GM19025 (cell line): ENCODE measurements at regions not wholly inside any gene's neighbourhood (a gene's known extent, or its start where the extent isn't known, plus 50 kb on each side); places are given as distances from the start of the nearest gene placed in this dataset.

ENCODE experiments used
- ATAC-seq: cut with Tn5 transposase; IDR thresholded peaks from one replicate; pipeline ENCODE4 v1.9.1; 2021; ENCODE audit warnings: mild to moderate bottlenecking, low read depth, moderate library complexity; ENCODE audit not compliant: unreplicated experiment

DNA sequence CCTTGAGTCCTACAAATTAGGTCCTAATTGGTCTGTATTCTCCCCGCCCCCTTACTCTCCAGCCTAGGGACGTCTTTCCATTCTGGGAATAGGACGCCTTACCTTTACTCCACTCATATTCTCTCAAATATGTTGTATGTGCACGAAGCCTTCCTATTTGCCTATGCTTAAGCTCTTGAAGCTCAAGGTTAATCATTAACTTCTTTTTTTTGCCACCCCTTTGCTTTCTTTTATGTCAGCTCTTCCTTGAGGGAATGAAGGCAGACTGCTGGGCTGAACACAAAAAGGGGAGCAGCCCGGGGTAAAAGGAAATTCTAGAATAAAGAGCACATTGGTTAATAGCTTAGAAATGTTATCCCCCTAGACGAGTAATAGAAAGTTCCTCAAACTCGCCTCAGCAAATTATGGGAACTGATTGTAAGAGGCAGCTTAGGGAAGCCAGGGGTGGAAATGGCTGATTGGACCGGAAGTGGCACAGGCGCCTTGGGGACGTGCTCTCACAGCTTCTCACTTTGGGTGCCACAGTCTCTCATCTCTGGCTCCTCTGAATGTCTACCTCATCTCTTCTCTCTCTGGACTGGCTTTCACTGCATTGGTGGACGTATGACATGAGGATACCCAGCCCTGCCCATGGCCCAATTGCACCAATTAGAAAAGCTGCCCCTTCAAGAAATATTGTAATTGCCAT, 122.3 kb upstream of the IL12B start:
- no peak for ATAC-seq

DNA sequence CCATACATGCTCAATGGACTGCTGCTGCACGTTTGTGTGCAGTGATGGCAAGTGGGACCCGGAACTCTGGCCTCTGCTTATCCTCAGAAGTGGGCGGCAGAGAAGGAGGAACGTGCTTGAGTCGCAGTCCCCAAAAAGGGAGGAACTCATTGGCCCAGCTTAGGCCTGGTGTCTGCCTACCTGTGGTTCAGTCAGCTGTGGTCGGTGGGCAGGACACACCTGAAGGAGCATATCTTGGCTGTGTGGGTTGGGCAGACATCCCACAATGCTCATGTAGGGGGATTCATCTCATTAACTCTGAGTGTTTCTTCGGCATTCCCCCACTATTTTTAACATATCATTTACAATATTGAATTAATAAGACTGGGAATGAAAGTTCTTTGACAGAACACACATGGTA, 122.9 kb upstream of the IL12B start:
- ATAC-seq: no peak

DNA sequence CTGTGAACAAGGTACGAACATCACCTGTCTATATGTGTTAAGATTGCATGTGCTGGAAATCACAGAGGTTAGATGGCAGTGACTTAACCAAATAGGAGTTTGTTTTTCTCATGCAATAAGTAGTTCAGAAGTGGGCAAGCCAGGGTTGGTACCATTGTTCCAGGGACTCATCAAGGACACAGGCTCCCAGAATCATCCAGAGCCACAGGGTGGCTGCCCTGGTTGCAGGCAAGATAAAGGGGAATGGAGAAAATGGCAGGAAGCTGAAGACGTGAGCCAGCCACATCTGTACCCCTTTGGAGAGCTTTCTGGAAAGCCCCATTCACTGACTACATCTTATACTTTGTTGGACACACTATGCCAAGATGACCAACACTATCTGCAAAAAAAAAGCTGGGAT, 126.0 kb upstream of the IL12B start:
- peak; percentile 8 for ATAC-seq

DNA sequence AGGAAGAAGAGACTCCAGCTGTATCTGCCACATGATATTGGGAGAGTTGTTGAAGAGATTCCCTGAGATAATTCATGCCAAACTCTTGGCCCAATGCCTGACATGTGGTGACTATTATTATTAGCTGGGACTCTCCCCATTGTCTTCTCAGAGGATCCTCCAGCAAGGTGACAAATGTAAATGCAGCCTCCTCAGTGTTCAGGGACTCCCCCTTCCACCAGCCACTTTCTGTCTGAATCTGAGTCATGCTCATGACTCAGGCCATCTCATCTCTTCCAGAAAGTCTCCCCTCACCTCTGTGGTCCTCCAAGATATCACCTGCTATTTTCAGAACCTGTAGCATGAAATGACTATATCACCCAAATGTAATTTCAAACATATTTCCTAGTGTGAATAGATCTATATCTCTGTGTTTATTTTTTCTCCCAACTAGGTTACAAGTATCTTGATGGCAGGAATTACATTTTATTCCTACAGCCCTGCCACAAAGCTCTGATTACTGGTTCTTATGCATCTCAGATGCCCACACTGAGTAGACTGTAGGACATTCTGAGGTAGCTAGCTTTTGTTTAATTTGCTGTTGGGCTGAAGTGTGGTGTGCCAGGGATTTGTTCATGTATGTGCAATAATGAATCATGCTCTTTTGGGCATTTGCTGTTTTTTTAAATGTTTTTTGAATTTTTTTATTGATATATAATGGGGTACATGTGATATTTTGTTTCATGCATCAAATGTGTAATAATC, 126.6 kb upstream of the IL12B start:
- ATAC-seq: peak; percentile 85

DNA sequence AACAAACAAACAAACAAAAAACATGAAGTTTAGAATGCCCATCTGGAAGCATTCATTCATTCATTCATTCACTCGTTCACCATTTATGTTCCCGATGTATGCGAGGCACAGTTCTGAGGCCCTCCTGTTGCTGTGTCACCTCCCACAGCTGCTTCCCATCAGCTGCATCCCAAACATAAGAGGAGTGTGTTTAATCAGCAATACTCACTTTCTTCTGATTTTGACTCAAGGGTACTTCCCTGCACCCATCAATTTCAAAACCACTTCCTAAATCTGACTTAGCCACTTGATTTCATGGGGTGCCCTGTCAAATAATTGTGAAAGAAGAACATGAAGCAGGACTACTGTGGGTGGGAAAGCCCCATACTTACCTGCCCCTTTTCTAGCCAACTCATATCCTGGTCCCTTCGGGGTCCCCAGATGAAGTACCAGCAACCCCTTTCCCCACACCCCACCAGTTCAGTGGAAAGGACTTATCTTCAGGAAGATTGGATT, 128.0 kb upstream of the IL12B start:
- peak; percentile 40 for ATAC-seq

DNA sequence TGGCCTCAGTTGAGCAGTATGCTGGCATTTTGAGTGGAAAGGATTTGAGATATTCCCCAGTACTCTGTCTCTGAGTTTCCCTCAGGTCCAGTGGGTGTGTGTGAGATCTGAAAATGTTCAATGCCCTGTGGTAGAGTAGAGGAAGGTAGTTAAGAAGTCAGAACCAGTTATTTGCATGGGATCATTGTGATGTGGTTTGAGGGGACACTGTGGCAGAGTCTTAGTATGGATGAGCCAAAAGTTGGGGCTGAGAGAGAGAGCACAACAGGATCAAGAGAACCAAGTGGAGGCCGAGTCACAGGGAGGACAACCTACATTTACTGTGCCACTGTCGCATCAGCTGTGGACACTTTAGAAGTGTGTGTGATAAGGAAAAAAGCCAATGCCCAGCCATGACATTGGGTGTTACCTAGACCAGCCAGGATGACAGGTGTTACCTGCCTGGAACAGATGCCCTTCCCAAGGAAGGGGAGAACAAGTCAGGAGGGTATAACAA, 128.9 kb upstream of the IL12B start:
- ATAC-seq: no peak

DNA sequence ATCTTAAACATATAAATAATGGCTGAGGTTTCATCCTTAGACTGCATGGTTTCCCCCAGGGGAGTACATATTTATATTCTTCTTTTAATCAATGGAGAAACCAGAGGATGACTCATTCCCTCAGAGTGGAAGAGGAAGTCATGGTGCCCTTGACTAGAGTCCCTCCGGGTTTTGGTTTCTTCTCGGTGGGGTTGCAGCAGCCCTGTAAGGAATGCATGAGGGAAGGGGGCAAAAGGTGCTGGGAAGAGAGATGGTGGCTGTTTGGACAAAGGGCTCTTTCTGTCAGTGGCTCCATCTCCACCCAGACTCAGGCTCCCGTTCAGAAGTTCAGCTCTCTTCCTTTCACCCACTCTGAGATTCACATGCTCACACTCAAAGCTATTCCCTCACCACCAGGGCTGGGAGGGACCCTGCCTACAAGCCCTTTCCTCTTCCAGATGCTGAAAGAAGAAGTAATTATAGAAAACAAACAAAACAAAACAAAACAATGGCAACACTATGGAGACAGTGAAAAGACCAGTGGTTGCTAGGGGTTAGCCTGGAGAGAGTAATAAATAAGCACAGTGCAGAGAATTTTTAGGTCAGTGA, 129.8 kb upstream of the IL12B start:
- ATAC-seq: no peak

DNA sequence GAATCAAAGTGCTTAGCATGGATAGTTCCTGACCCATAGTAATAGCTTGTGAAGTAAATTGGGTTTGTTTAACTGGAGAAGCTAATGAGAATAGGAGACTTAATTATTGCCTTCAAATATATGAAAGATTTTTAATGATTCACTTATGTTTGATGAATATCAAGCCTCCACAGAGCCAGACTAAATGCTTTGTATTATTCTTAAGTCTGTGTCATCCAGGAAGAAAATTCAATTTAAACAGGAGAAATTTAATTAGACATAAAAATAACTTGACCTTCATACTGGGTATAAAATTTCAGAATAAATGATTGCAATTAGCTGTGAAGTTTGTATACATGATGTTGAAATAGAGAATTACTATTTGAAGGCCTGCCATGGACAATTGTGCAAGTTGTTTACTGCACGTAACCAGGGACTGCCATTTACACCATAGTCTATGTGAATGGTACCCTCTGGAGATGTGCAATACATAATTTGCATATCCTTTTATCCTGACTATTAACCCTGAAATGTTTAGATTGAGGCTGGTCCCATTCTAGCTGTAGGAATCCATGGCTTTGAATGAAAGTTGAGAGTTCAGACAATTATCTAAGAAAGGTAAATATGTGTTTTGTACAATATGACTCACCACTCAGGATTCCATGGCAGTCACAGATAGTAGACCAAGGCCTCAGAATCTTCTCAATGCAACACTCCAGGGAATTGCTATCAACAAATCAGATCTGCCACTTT, 133.5 kb upstream of the IL12B start:
- no peak for ATAC-seq

DNA sequence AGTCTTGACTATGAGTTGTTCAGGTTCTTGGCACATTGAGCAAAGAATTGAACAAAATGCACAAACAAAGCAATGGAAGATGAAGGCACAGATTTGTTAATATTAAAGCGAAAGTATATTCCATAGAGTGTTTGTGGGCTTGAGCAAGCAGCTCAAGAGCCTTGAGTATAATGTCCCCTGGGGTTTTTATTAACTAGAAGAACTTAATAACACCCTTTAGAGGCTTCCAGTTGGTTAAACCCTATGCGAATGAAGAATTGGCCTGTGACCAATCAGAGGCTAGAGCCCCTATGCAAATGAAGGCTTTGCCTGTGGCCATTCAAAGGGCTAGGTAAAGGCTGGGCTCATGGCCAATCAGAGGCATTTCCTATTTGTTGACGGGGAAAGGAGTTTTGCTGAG, 135.3 kb upstream of the IL12B start:
- no peak for ATAC-seq

DNA sequence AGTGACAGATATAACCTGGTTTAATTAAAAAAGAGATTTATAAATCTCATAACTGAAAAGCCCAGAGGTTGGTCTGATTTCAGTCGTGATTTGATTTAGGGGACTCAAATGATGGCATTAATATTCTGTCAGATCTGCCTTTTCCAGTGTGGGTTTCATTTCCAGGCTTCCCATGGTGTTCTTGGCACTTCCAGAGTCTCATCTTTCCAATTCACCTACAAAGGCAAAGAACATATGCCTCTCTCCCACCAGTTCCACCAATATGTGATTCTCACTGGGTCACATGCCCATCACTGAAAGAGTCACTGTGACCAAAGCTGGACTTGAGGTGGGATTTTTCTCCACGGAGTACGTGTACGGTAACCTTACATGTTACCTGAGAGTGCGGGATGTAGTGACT, 137.4 kb upstream of the IL12B start:
- no peak for ATAC-seq

DNA sequence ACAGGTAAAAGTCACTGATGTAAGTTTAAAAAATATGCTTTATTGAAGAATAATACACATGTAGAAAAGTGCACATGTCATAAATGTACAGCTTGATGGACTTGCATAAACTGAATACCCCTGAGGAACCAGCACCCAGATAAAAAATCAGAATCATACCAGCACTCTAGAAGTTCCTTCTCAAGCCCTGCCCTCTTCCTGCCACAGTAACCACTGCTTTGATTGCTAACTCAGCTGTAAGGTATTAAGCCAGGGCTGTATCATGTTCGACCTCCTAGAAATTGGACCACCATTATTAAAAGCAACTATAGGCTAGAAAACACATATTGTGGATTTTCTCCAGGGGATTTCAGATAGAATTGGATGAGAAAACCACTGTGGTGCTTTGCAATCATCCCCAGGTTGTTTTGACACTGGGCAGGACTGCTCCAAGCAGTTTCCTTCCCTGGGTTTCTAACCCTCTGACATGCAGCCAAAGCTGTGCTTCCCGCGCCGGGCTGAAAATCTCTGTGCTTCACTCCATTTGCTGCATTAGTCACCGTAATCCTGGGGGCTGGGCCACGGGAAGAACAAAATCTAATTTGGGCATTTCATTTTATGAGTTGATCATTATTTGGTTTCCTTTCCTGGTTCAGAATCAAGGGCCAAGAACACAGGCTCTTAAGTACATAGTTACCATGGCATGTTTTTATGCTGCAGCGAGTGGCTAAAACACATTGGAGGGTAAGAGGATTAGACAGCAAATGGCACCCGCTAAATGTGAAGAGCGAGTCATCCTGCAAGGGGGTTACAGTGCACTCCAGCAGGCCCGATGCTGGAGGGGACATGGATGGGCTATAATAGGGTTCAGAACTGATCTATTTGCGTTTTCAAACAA, 139.4 kb upstream of the IL12B start:
- no peak for ATAC-seq

DNA sequence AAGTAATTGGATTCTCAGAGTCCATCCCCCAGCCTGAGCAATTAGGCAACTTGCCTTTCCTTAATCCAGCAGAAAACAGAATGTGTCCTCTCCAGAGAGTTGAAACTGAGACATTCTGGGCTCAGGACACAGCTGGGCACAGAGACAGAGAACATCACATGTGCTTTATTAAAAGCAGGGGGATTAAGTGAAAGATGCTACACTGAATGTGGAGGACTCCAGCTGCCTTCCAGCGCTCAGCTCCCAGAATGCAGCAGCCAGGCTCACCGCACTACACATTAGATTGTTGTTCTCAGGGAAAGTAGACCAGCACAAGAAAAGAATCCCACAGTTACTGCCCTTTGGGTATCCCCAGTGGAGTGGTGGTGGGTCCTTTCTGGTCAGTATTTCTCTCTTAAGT, 141.6 kb upstream of the IL12B start:
- no peak for ATAC-seq

DNA sequence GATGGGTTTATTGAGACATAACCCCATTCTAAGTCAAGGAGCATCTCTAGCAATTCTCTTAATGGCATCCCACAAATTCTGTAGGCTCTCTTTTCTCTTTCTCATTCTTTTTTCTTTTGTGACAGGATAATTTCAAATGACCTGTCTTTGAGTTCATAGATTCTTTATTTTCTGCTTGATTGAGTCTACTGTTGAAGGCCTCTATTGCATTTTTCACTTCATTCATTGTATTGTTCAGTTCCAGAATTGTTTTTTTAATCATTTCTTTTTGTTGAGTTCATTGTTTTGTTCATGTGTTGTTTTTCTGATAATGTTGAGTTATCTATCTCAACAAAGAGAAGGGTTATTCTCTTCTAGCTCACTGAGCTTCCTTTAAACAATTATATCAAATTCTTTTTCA, 144.7 kb upstream of the IL12B start:
- ATAC-seq: no peak

DNA sequence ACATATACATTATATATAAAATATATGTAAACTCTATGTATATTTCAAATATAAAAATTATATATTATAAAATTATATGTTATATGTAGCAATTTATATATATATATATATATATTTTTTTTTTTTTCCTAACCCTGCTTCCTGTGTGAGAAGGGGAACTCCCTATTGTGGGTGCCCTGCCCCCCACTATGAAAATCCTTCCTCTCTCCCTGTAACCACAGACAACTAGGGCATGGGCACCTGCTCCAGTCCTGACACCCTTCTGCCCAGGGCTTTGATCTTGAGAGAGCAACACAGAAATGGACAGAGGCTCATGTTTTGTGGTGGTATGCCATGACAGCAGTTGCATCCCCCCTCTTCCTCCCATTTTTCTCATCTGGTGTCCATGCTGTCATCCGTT, 148.7 kb upstream of the IL12B start:
- ATAC-seq: no peak

DNA sequence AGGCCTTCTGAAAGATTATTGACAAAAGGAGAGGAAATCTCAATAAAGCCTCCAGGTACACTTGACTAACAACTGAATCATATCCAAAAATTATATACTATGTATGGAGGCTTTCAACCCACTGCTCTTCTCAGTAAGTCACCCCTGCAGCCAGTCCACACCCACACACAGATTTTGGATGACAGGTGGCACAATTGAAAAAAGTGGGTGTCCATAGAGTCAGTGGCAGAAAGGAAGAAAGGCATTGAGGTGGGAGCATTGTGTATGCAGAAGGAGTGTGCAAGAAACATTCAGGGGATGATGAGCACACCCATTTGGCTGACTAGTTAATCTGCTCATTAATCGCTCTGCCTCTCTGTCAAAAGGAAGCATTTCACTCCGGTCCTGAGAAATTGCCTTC, 150.6 kb upstream of the IL12B start:
- no peak for ATAC-seq

DNA sequence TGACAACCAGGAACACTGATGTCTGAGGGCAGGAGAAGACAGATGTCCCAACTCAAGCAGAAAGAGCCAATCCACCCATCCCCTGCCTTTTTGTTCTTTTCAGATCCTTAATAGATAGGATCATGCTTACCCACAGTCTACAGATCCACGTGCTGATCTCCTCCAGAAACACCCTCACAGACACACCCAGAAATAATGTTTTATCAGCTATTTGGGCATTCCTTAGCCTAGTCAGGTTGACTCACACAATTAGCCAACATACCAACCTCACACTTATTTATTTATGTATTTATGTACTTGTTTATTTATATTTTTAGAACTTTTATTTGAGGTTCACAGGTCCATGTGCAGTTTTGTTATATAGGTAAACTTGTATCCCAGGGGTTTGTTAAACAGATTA, 151.5 kb upstream of the IL12B start:
- no peak for ATAC-seq

DNA sequence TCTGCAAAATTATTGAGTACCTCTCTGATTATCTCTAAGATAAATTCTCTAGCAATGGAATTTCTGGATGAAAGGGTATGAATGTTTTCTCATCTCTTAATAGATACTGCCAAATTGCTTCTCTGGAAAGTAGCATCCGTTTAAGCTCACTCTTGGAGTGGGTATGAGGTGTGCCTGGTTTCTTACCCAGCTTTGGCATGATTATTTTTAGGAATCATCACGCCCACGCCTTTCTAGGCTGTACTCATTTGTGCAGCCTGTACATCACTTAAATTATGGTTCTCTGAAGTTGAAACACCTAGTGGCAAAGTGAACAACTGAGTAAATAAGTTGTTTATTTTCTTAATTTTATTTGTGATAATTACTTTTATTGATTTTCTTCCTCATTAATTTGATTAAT, 156.5 kb upstream of the IL12B start:
- no peak for ATAC-seq

DNA sequence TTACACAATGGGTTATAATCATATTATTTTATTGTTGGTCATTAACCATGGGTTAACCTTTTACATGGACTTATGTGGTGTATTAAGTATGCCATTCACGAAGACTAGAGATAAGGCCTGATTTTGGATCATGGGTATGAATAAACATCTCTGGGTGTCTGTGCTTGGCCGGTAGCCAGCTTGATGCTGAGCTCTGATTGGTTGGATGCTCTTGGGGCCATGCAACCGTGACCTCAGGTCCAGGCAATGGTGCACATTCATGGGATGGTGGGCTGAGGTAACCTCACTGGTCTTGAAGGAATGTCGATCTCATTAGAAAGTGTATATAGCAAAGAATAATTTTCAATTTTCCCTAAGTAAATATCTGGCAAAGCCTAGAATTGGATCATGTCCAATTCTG, 158.2 kb upstream of the IL12B start:
- no peak for ATAC-seq

DNA sequence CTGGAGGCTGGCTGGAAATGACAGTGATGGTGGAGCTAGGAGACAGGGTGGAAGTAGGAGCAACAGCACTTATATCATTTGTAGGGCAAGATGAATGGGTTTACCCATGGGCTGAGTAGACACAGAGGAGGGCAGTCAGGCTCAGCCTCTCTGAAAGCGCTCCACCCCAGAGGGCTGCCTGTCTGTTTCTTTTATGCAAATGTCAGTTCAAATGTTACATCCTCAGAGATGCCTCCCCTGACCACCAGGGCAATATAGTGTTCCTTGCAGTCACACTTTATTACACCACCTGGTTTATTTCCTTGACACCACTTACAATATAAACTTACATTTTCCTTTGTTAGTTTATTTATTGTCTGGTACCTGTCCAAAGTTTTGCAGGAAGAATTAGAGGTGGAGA, 159.5 kb upstream of the IL12B start:
- ATAC-seq: no peak

DNA sequence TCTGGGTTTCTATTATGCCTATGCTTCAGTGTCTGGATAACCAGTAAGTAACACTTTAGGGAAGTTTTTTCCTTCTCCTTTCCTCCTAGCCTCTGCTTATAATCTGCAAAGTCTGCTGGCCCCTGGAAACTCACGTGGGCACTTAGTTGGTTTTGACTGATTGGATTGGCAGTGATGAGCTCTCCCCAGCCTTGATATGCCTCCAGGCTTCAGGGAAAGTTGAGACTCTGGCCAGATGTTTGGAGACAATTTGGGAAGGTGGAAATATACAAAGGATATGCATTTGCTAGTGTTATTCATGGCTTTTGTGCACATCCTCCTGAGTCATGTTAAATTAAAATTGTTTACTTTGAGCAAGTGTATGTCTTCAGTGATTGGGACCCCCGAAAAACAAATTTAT, 160.2 kb upstream of the IL12B start:
- ATAC-seq: no peak
